ENCODE measurements at regions not wholly inside any gene's neighbourhood (a gene's known extent, or its start where the extent isn't known, plus 50 kb on each side); places are given as distances from the start of the nearest gene placed in this dataset.

- Histone ChIP-seq H3K4me3 (ENCODE audit: low read depth, low read length, poor library complexity, severe bottlenecking) (no peak overlapping the region), H4K20me1 (ENCODE audit: insufficient read depth, low read length) (no peaks in the 10 kb centered on the region), H3K36me3 (ENCODE audit: insufficient read depth, low read length) (no peaks in the 10 kb centered on the region), H3K27me3 (ENCODE audit: insufficient read depth, low read length) (no peaks in the 10 kb centered on the region), H3K4me2 (ENCODE audit: low read length) (no peak overlapping the region), H3K9me3 (ENCODE audit: low read length) (no peaks in the 10 kb centered on the region), H3K79me2 (ENCODE audit: insufficient read depth, low read length) (no peaks in the 10 kb centered on the region), H3K9me2 (ENCODE audit: low read depth, low read length) (no peaks in the 10 kb centered on the region), H3K27ac (ENCODE audit: low read depth, low read length, poor library complexity, severe bottlenecking) (no peak overlapping the region), H3K4me1 (ENCODE audit: insufficient read depth, low read length, severe bottlenecking) (no peaks in the 10 kb centered on the region), H3K9ac (ENCODE audit: low read length) (no peak overlapping the region), H3F3A (ENCODE audit: insufficient read depth, low read length) (no peaks in the 10 kb centered on the region), H2AFZ (ENCODE audit: low read length) (no peak overlapping the region)
- no peak for TF ChIP-seq EZH2 (IDR thresholded peaks at IDR 0.05; ENCODE audit: borderline replicate concordance, low read length)
These were observed 1296.6 kb upstream of the IGFBP7 start for GRCh38 chr4:58406762-58407161.

- Histone ChIP-seq H3K79me2 (ENCODE audit: insufficient read depth, low read length) (no peaks in the 10 kb centered on the region), H3K9me3 (ENCODE audit: low read length) (no peaks in the 10 kb centered on the region), H2AFZ (ENCODE audit: low read length) (no peak overlapping the region), H3K36me3 (ENCODE audit: insufficient read depth, low read length) (no peaks in the 10 kb centered on the region), H3K4me3 (ENCODE audit: low read depth, low read length, poor library complexity, severe bottlenecking) (no peak overlapping the region), H3K4me2 (ENCODE audit: low read length) (no peak overlapping the region), H3K9ac (ENCODE audit: low read length) (no peak overlapping the region), H3K27ac (ENCODE audit: low read depth, low read length, poor library complexity, severe bottlenecking) (no peak overlapping the region), H4K20me1 (ENCODE audit: insufficient read depth, low read length) (no peaks in the 10 kb centered on the region), H3K9me2 (ENCODE audit: low read depth, low read length) (no peaks in the 10 kb centered on the region), H3K27me3 (ENCODE audit: insufficient read depth, low read length) (no peaks in the 10 kb centered on the region), H3F3A (ENCODE audit: insufficient read depth, low read length) (no peaks in the 10 kb centered on the region), H3K4me1 (ENCODE audit: insufficient read depth, low read length, severe bottlenecking) (no peaks in the 10 kb centered on the region)
- TF ChIP-seq EZH2 (IDR thresholded peaks at IDR 0.05; ENCODE audit: borderline replicate concordance, low read length) (no peak), CTCF (IDR thresholded peaks at IDR 0.05; ENCODE audit: low read length) (no peak)
These were observed 1258.0 kb upstream of the IGFBP7 start for GRCh38 chr4:58368221-58368620.

GRCh38 chr4:58360354-58361133, 1250.4 kb upstream of the IGFBP7 start:
- TF ChIP-seq CTCF (IDR thresholded peaks at IDR 0.05; ENCODE audit: low read length), result no peak
- TF ChIP-seq EZH2 (IDR thresholded peaks at IDR 0.05; ENCODE audit: borderline replicate concordance, low read length), result no peak
- no peak overlapping the region for H3K4me3 ChIP-seq (ENCODE audit: low read depth, low read length, poor library complexity, severe bottlenecking)
- H3K9me3 ChIP-seq (ENCODE audit: low read length), result no peaks in the 10 kb centered on the region
- H3K36me3 ChIP-seq (ENCODE audit: insufficient read depth, low read length), result no peaks in the 10 kb centered on the region
- no peak overlapping the region for H3K4me2 ChIP-seq (ENCODE audit: low read length)
- H3K9me2 ChIP-seq (ENCODE audit: low read depth, low read length), result no peaks in the 10 kb centered on the region
- H3K4me1 ChIP-seq (ENCODE audit: insufficient read depth, low read length, severe bottlenecking), result no peaks in the 10 kb centered on the region
- H3K27ac ChIP-seq (ENCODE audit: low read depth, low read length, poor library complexity, severe bottlenecking), result no peak overlapping the region
- H3F3A ChIP-seq (ENCODE audit: insufficient read depth, low read length), result no peaks in the 10 kb centered on the region
- no peaks in the 10 kb centered on the region for H4K20me1 ChIP-seq (ENCODE audit: insufficient read depth, low read length)
- no peaks in the 10 kb centered on the region for H3K27me3 ChIP-seq (ENCODE audit: insufficient read depth, low read length)
- H3K79me2 ChIP-seq (ENCODE audit: insufficient read depth, low read length), result no peaks in the 10 kb centered on the region
- no peak overlapping the region for H2AFZ ChIP-seq (ENCODE audit: low read length)
- H3K9ac ChIP-seq (ENCODE audit: low read length), result no peak overlapping the region

GRCh38 chr4:58359590-58359989, 1249.4 kb upstream of the IGFBP7 start:
- Histone ChIP-seq H3K4me2 (ENCODE audit: low read length) (no peak overlapping the region), H3K79me2 (ENCODE audit: insufficient read depth, low read length) (no peaks in the 10 kb centered on the region), H3K36me3 (ENCODE audit: insufficient read depth, low read length) (no peaks in the 10 kb centered on the region), H3K9me3 (ENCODE audit: low read length) (no peaks in the 10 kb centered on the region), H2AFZ (ENCODE audit: low read length) (no peak overlapping the region), H3K4me3 (ENCODE audit: low read depth, low read length, poor library complexity, severe bottlenecking) (no peak overlapping the region), H3K27me3 (ENCODE audit: insufficient read depth, low read length) (no peaks in the 10 kb centered on the region), H3K27ac (ENCODE audit: low read depth, low read length, poor library complexity, severe bottlenecking) (no peak overlapping the region), H3K9me2 (ENCODE audit: low read depth, low read length) (no peaks in the 10 kb centered on the region), H3F3A (ENCODE audit: insufficient read depth, low read length) (no peaks in the 10 kb centered on the region), H3K9ac (ENCODE audit: low read length) (no peak overlapping the region), H3K4me1 (ENCODE audit: insufficient read depth, low read length, severe bottlenecking) (no peaks in the 10 kb centered on the region), H4K20me1 (ENCODE audit: insufficient read depth, low read length) (no peaks in the 10 kb centered on the region)
- TF ChIP-seq EZH2 (IDR thresholded peaks at IDR 0.05; ENCODE audit: borderline replicate concordance, low read length) (no peak), CTCF (IDR thresholded peaks at IDR 0.05; ENCODE audit: low read length) (no peak)

Data from OCI-LY1 (cell line).